GM12878 (cell line): ENCODE measurements at regions not wholly inside any gene's neighbourhood (a gene's known extent, or its start where the extent isn't known, plus 50 kb on each side); places are given as distances from the start of the nearest gene placed in this dataset.

Experiments
- ATAC-seq: fragments of 200-7000 bp; cut with Tn5 transposase; 3 replicates; pipeline ENCODE4 v1.9.1; 2020; ENCODE audit warnings: mild to moderate bottlenecking, moderate library complexity
- BruUV-seq: library from RNA; stranded (reverse); fragments of 400-500 nt; replicated peaks from 2 replicates; lab custom pipeline; 2021; lab: Mats Ljungman, UMichigan
- CTCF ChIA-PET: fragments of 300-600 bp; sonication (Branson Sonifier 250); formaldehyde crosslinking; extraction: SDS; loops from one replicate; lab custom pipeline; 2021; ENCODE audit warnings: inconsistent platforms; lab: Yijun Ruan, JAX
- POLR2A ChIA-PET: fragments of 350-600 bp; formaldehyde crosslinking; extraction: SDS; loops from one replicate; lab custom pipeline; 2021; ENCODE audit warnings: inconsistent platforms; lab: Charles Lee
- RAD21 ChIA-PET: fragments of 300-600 bp; sonication (Branson Sonifier 250); formaldehyde crosslinking; loops from one replicate; lab custom pipeline; 2023; ENCODE audit warnings: antibody characterized with exemption; ENCODE audit not compliant: unreplicated experiment; lab: Charles Lee
- SMC1A ChIA-PET: fragments of 300-600 bp; sonication (Branson Sonifier 250); formaldehyde crosslinking; loops from one replicate; lab custom pipeline; 2023; ENCODE audit not compliant: unreplicated experiment, uncharacterized antibody; lab: Charles Lee
- DNase-seq: peaks from one replicate; pipeline ENCODE4 v3.0.0-alpha.2; 2011; ENCODE audit warnings: low read depth, low spot score
- FAIRE-seq: peaks from 3 replicates; lab custom pipeline; 2011; peaks lifted over from hg19 to GRCh38; lab: Jason Lieb, UNC
- H2AFZ ChIP-seq: 2 replicates; pipeline ENCODE4 v1.6.0; 2011; ENCODE audit warnings: low read depth, low read length, control low read depth; ENCODE audit not compliant: control insufficient read depth
- H3K27ac ChIP-seq: 2 replicates; pipeline ENCODE4 v1.5.1; 2011; ENCODE audit warnings: control low read depth; ENCODE audit not compliant: control insufficient read depth, insufficient read depth
- H3K27me3 ChIP-seq, 2 experiments: replicated peaks in 1 of 2; 2 replicates each; pipeline versions ENCODE4 v1.6.0 to v1.6.1; 2011; ENCODE audit warnings: low read length in 1 of 2; ENCODE audit not compliant: control insufficient read depth in 2 of 2, insufficient read depth in 2 of 2
- H3K36me3 ChIP-seq, 2 experiments: 2 replicates each; pipeline ENCODE4 v1.5.1; 2011; ENCODE audit warnings: low read length in 1 of 2; ENCODE audit not compliant: control insufficient read depth in 2 of 2, insufficient read depth in 2 of 2
- H3K4me1 ChIP-seq: 2 replicates; pipeline ENCODE4 v1.6.1; 2011; ENCODE audit warnings: mild to moderate bottlenecking, low read length, moderate library complexity, mixed read lengths; ENCODE audit not compliant: control insufficient read depth, insufficient read depth
- H3K4me2 ChIP-seq: 2 replicates; pipeline ENCODE4 v1.6.0; 2011; ENCODE audit warnings: control low read depth; ENCODE audit not compliant: control insufficient read depth, insufficient read depth
- H3K4me3 ChIP-seq: fragments of 200-600 bp; sonication (generic); 2 replicates; pipeline ENCODE4 v1.5.1; 2016
- H3K79me2 ChIP-seq: 2 replicates; pipeline ENCODE4 v1.6.0; 2011; ENCODE audit warnings: low read length; ENCODE audit not compliant: control insufficient read depth, insufficient read depth
- H3K9ac ChIP-seq: 2 replicates; pipeline ENCODE4 v1.8.0; 2011; ENCODE audit warnings: low read length, control low read depth, mixed read lengths; ENCODE audit not compliant: control insufficient read depth, insufficient read depth
- H3K9me3 ChIP-seq: replicated peaks from 3 replicates; pipeline ENCODE4 v1.5.1; 2011; ENCODE audit warnings: mild to moderate bottlenecking, low read length; ENCODE audit not compliant: control insufficient read depth, insufficient read depth
- H4K20me1 ChIP-seq: 2 replicates; pipeline ENCODE4 v1.6.0; 2011; ENCODE audit not compliant: control insufficient read depth, insufficient read depth
- ASH2L ChIP-seq: fragments of 300-600, 200-600 bp; sonication (generic); IDR thresholded peaks from 2 replicates; pipeline ENCODE4 v1.6.1; 2017; ENCODE audit warnings: low read depth, mild to moderate bottlenecking, borderline replicate concordance
- IRF4 ChIP-seq: IDR thresholded peaks from 2 replicates; pipeline ENCODE4 v1.6.1; 2011; ENCODE audit warnings: low read depth, low read length
- JUNB ChIP-seq: IDR thresholded peaks from 2 replicates; pipeline ENCODE4 v1.6.1; 2016; ENCODE audit warnings: antibody characterized with exemption, mild to moderate bottlenecking
- KAT2A ChIP-seq: conservative IDR thresholded peaks from 2 replicates; pipeline ENCODE4 v1.6.1; 2011; ENCODE audit warnings: low read depth, low read length; ENCODE audit not compliant: control insufficient read depth
- KLF5 ChIP-seq: fragments of 450-650 bp; IDR thresholded peaks from 2 replicates; pipeline ENCODE4 v1.6.1; 2014; ENCODE audit warnings: mild to moderate bottlenecking; ENCODE audit not compliant: partially characterized antibody
- MYB ChIP-seq: fragments of 150-350 bp; IDR thresholded peaks from 2 replicates; pipeline ENCODE4 v1.6.1; 2014; ENCODE audit warnings: mild to moderate bottlenecking, low read depth, low read length, borderline replicate concordance
- SRF ChIP-seq, 2 experiments: IDR thresholded peaks; 2 replicates each; pipeline ENCODE4 v1.6.1; 2011; ENCODE audit warnings: low read depth in 2 of 2, low read length in 2 of 2, mild to moderate bottlenecking in 1 of 2, moderate library complexity in 1 of 2
- TCF12 ChIP-seq: IDR thresholded peaks from 2 replicates; pipeline ENCODE4 v1.6.1; 2011; ENCODE audit warnings: low read depth, mild to moderate bottlenecking, low read length
- YY1 ChIP-seq: IDR thresholded peaks from 2 replicates; pipeline ENCODE4 v1.6.1; 2011; ENCODE audit warnings: low read depth, mild to moderate bottlenecking, low read length
- WGBS: methylation state at CpG from one replicate; pipeline ENCODE4 v1.1.6; 2016; ENCODE audit warnings: low lambda C conversion rate; ENCODE audit not compliant: insufficient replicate concordance, insufficient coverage; ENCODE audit errors: missing lambda C conversion rate; 5-methylcytosine and 5-hydroxymethylcytosine counted together
- in situ Hi-C: fragments of 300-500 bp; cut with MboI; formaldehyde crosslinking; loops from 9 replicates; pipeline ENCODE4 v1.14.3; 2018; ENCODE audit warnings: mixed read lengths
- intact Hi-C: fragments of 100-400 bp; cut with micrococcal nuclease; formaldehyde crosslinking; loops from one replicate; pipeline ENCODE4 v1.14.2; 2022; ENCODE audit not compliant: unreplicated experiment
- TF ChIP-seq, protein P1 (sequence below): fragments of 450-650 bp; IDR thresholded peaks from 2 replicates; pipeline ENCODE4 v1.6.1; 2016; ENCODE audit warnings: mild to moderate bottlenecking, moderate library complexity, borderline replicate concordance
- TF ChIP-seq, protein P2 (sequence below): fragments of 450-650 bp; IDR thresholded peaks from 2 replicates; pipeline ENCODE4 v1.6.1; 2017; ENCODE audit warnings: mild to moderate bottlenecking, moderate library complexity

DNA sequence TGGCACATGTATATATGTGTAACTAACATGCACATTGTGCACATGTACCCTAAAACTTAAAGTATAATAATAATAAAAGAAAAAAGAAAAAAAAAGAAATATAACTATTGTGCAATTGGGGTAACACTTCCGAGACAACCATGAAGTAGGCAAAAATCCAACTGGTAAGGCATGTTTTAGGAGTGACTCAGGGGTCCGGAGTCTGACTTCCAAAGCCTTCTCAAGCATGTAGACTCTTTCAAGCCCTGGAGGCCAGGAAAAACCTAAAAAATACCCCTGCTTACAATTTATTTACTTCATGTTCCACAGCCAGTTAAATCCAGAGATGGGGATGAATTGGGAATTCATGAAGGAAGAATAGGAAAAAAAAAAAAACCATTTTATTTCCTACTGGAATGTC lies 161.3 kb upstream of the PHACTR1 start:
- Histone ChIP-seq H4K20me1 (no peaks in the 10 kb centered on the region), H3K4me1 (no peaks in the 10 kb centered on the region), H3K9me3 (no peaks in the 10 kb centered on the region; the same call in 2 of the 3 replicates), H3K27me3 (no peaks in the 10 kb centered on the region), H3K4me2 (no peak overlapping the region), H3K36me3 (no peaks in the 10 kb centered on the region), H2AFZ (no peak overlapping the region), H3K27ac (no peak overlapping the region), H3K4me3 (no peak overlapping the region), H3K79me2 (no peaks in the 10 kb centered on the region), H3K9ac (no peak overlapping the region)
- ChIA-PET CTCF (no interaction called here), SMC1A (no interaction called here), RAD21 (no interaction called here), POLR2A (no interaction called here)
- ATAC-seq (no peak), FAIRE-seq (no peak), DNase-seq (no peak)
- 47% methylated on average over 2 of the region's 2 CpGs for WGBS
- BruUV-seq, result no TSS peak
- no peak for TF ChIP-seq KLF5
- intact Hi-C loops (no loop called here), in situ Hi-C loops (no loop called here)

DNA sequence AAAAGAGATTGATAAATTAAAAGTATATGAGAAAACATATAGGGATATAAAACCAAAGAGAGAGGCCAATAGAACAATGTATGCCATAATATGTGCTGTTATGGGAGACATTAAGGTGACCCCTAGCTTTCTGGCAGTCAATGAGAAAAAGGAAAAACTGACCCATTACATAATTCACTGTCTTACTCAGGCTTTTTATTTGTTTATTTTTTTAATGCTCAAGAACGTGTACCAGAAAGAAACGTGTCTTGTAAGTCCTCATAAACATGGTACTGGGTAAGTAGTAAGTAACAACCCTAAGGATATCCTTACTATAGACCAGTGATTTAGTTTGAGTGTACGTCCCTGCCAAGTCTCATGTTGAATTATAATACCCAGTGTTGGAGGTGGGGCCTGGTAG lies 160.8 kb upstream of the PHACTR1 start:
- H3K9me3 ChIP-seq, result no peaks in the 10 kb centered on the region; the same call in 2 of the 3 replicates
- DNase-seq (no peak), ATAC-seq (no peak), FAIRE-seq (no peak)
- no peak overlapping the region for H2AFZ ChIP-seq
- in situ Hi-C loops (no loop called here), intact Hi-C loops (no loop called here)
- 15% methylated on average over 3 of the region's 3 CpGs for WGBS
- POLR2A ChIA-PET, result no interaction called here
- H3K4me2 ChIP-seq, result no peak overlapping the region
- no peak overlapping the region for H3K4me3 ChIP-seq
- CTCF ChIA-PET, result no interaction called here
- no peak overlapping the region for H3K27ac ChIP-seq
- H3K9ac ChIP-seq, result no peak overlapping the region
- H3K79me2 ChIP-seq, result no peaks in the 10 kb centered on the region
- RAD21 ChIA-PET, result no interaction called here
- BruUV-seq, result no TSS peak
- H3K27me3 ChIP-seq, result no peaks in the 10 kb centered on the region
- no peaks in the 10 kb centered on the region for H3K4me1 ChIP-seq
- no peaks in the 10 kb centered on the region for H3K36me3 ChIP-seq
- SMC1A ChIA-PET, result no interaction called here
- no peaks in the 10 kb centered on the region for H4K20me1 ChIP-seq
- TF ChIP-seq, protein P1, sequence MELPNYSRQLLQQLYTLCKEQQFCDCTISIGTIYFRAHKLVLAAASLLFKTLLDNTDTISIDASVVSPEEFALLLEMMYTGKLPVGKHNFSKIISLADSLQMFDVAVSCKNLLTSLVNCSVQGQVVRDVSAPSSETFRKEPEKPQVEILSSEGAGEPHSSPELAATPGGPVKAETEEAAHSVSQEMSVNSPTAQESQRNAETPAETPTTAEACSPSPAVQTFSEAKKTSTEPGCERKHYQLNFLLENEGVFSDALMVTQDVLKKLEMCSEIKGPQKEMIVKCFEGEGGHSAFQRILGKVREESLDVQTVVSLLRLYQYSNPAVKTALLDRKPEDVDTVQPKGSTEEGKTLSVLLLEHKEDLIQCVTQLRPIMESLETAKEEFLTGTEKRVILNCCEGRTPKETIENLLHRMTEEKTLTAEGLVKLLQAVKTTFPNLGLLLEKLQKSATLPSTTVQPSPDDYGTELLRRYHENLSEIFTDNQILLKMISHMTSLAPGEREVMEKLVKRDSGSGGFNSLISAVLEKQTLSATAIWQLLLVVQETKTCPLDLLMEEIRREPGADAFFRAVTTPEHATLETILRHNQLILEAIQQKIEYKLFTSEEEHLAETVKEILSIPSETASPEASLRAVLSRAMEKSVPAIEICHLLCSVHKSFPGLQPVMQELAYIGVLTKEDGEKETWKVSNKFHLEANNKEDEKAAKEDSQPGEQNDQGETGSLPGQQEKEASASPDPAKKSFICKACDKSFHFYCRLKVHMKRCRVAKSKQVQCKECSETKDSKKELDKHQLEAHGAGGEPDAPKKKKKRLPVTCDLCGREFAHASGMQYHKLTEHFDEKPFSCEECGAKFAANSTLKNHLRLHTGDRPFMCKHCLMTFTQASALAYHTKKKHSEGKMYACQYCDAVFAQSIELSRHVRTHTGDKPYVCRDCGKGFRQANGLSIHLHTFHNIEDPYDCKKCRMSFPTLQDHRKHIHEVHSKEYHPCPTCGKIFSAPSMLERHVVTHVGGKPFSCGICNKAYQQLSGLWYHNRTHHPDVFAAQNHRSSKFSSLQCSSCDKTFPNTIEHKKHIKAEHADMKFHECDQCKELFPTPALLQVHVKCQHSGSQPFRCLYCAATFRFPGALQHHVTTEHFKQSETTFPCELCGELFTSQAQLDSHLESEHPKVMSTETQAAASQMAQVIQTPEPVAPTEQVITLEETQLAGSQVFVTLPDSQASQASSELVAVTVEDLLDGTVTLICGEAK, result no peak
- TF ChIP-seq SRF (IDR thresholded peaks at IDR 0.05; ENCODE audit: low read depth in 2 of 2, low read length in 2 of 2) (no peak), JUNB (no peak), TCF12 (no peak), ASH2L (no peak), MYB (no peak), YY1 (no peak), KAT2A (no peak), IRF4 (no peak)
- TF ChIP-seq, protein P2, sequence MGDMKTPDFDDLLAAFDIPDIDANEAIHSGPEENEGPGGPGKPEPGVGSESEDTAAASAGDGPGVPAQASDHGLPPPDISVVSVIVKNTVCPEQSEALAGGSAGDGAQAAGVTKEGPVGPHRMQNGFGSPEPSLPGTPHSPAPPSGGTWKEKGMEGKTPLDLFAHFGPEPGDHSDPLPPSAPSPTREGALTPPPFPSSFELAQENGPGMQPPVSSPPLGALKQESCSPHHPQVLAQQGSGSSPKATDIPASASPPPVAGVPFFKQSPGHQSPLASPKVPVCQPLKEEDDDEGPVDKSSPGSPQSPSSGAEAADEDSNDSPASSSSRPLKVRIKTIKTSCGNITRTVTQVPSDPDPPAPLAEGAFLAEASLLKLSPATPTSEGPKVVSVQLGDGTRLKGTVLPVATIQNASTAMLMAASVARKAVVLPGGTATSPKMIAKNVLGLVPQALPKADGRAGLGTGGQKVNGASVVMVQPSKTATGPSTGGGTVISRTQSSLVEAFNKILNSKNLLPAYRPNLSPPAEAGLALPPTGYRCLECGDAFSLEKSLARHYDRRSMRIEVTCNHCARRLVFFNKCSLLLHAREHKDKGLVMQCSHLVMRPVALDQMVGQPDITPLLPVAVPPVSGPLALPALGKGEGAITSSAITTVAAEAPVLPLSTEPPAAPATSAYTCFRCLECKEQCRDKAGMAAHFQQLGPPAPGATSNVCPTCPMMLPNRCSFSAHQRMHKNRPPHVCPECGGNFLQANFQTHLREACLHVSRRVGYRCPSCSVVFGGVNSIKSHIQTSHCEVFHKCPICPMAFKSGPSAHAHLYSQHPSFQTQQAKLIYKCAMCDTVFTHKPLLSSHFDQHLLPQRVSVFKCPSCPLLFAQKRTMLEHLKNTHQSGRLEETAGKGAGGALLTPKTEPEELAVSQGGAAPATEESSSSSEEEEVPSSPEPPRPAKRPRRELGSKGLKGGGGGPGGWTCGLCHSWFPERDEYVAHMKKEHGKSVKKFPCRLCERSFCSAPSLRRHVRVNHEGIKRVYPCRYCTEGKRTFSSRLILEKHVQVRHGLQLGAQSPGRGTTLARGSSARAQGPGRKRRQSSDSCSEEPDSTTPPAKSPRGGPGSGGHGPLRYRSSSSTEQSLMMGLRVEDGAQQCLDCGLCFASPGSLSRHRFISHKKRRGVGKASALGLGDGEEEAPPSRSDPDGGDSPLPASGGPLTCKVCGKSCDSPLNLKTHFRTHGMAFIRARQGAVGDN, result no peak
